H1 (cell line): ENCODE measurements at regions not wholly inside any gene's neighbourhood (a gene's known extent, or its start where the extent isn't known, plus 50 kb on each side); places are given as distances from the start of the nearest gene placed in this dataset.

ENCODE experiments used
- CTCF ChIA-PET: fragments of 300-600 bp; sonication (Branson Sonifier 250); formaldehyde crosslinking; loops from one replicate; lab custom pipeline; 2021; ENCODE audit not compliant: partially characterized antibody; lab: Charles Lee
- POLR2A ChIA-PET: fragments of 300-600 bp; sonication (Branson Sonifier 250); formaldehyde crosslinking; loops from one replicate; lab custom pipeline; 2021; ENCODE audit warnings: inconsistent platforms; ENCODE audit not compliant: partially characterized antibody; lab: Charles Lee
- DNase-seq, 2 experiments: peaks; one replicate each; pipeline versions ENCODE4 v3.0.0 to v3.0.0-alpha.2; 2010 to 2022; ENCODE audit warnings: low spot score in 2 of 2, low read depth in 1 of 2, mixed read lengths in 1 of 2
- FAIRE-seq: peaks from 2 replicates; lab custom pipeline; 2011; peaks lifted over from hg19 to GRCh38; lab: Jason Lieb, UNC
- H2AFZ ChIP-seq: 2 replicates; pipeline ENCODE4 v1.8.1; 2012; ENCODE audit warnings: low read length, inconsistent platforms
- H2AK5ac ChIP-seq: 2 replicates; pipeline ENCODE4 v1.6.1; 2013; ENCODE audit warnings: low read depth, low read length
- H2BK120ac ChIP-seq: replicated peaks from 2 replicates; pipeline ENCODE3; 2013; ENCODE audit warnings: low read depth, low read length, inconsistent platforms
- H2BK12ac ChIP-seq: 2 replicates; pipeline ENCODE4 v1.6.1; 2013; ENCODE audit warnings: low read depth, low read length
- H2BK15ac ChIP-seq: 2 replicates; pipeline ENCODE4 v1.6.1; 2013; ENCODE audit warnings: low read length
- H2BK20ac ChIP-seq: 2 replicates; pipeline ENCODE4 v1.6.1; 2013; ENCODE audit warnings: low read length
- H2BK5ac ChIP-seq: 2 replicates; pipeline ENCODE4 v1.6.1; 2013; ENCODE audit warnings: low read depth, low read length
- H3K14ac ChIP-seq: 2 replicates; pipeline ENCODE4 v1.6.1; 2013; ENCODE audit warnings: inconsistent platforms; ENCODE audit not compliant: insufficient read length
- H3K18ac ChIP-seq: 2 replicates; pipeline ENCODE4 v1.6.1; 2013; ENCODE audit warnings: low read length; ENCODE audit errors: extremely low read depth
- H3K23ac ChIP-seq: 2 replicates; pipeline ENCODE4 v1.6.1; 2013; ENCODE audit warnings: inconsistent platforms; ENCODE audit not compliant: insufficient read length
- H3K23me2 ChIP-seq: 2 replicates; pipeline ENCODE4 v1.6.1; 2013; ENCODE audit warnings: low read depth, low read length
- H3K27ac ChIP-seq: 2 replicates; pipeline ENCODE4 v1.6.1; 2011; ENCODE audit warnings: low read depth, low read length, inconsistent platforms
- H3K27me3 ChIP-seq, 4 experiments: replicated peaks in 1 of 4; 1 replicate in 1 of 4; 2 replicates in 3 of 4; pipeline versions ENCODE4 v1.6.1 to v1.8.1; 2011 to 2013; ENCODE audit warnings: low read length in 3 of 4, mild to moderate bottlenecking in 3 of 4, inconsistent platforms in 2 of 4, mixed read lengths in 2 of 4, moderate library complexity in 1 of 4; ENCODE audit not compliant: control insufficient read depth in 3 of 4, insufficient read depth in 3 of 4; ENCODE audit errors: extremely low read depth in 1 of 4
- H3K36me3 ChIP-seq, 4 experiments: 2 replicates each; pipeline versions ENCODE4 v1.6.1 to v1.8.1; 2011 to 2013; ENCODE audit warnings: mild to moderate bottlenecking in 4 of 4, low read length in 3 of 4, moderate library complexity in 2 of 4, control low read depth in 1 of 4, inconsistent platforms in 1 of 4; ENCODE audit not compliant: insufficient read depth in 4 of 4, control insufficient read depth in 2 of 4
- H3K4ac ChIP-seq: replicated peaks from 2 replicates; pipeline ENCODE3; 2013; ENCODE audit warnings: low read length, low read depth, mixed read lengths, inconsistent platforms; ENCODE audit not compliant: insufficient read length
- H3K4me1 ChIP-seq, 4 experiments: replicated peaks in 1 of 4; 1 replicate in 1 of 4; 2 replicates in 3 of 4; pipeline versions ENCODE4 v1.6.1 to v1.8.1; 2011 to 2013; ENCODE audit warnings: low read length in 3 of 4, inconsistent platforms in 2 of 4, mixed read lengths in 1 of 4; ENCODE audit not compliant: insufficient read depth in 4 of 4, control insufficient read depth in 3 of 4
- H3K4me2 ChIP-seq, 2 experiments: 2 replicates each; pipeline versions ENCODE4 v1.6.1 to v1.8.1; 2011 to 2013; ENCODE audit warnings: low read depth in 2 of 2, low read length in 2 of 2, control low read depth in 1 of 2, inconsistent platforms in 1 of 2, mild to moderate bottlenecking in 1 of 2; ENCODE audit not compliant: insufficient read depth in 1 of 2
- H3K4me3 ChIP-seq, 4 experiments: fragments of 200-600, 300-600 bp in 1 of 4; sonication (generic), shearing (Covaris generic), sonication (Bioruptor Twin) in 1 of 4; 2 replicates each; pipeline versions ENCODE4 v1.5.1 to v1.8.1; 2011 to 2016; ENCODE audit warnings: low read length in 4 of 4, low read depth in 3 of 4, control low read depth in 2 of 4, inconsistent platforms in 2 of 4, mild to moderate bottlenecking in 2 of 4, mixed read lengths in 1 of 4, moderate library complexity in 1 of 4; ENCODE audit not compliant: insufficient read depth in 2 of 4; ENCODE audit errors: extremely low read depth in 1 of 4
- H3K56ac ChIP-seq: replicated peaks from 2 replicates; pipeline ENCODE3; 2013; ENCODE audit warnings: low read depth, mild to moderate bottlenecking, mixed read lengths, low read length, inconsistent platforms; ENCODE audit not compliant: insufficient read length
- H3K79me1 ChIP-seq: 2 replicates; pipeline ENCODE4 v1.6.1; 2013; ENCODE audit warnings: low read depth, low read length, control low read depth
- H3K79me2 ChIP-seq, 2 experiments: 2 replicates each; pipeline versions ENCODE4 v1.6.1 to v1.8.1; 2012 to 2013; ENCODE audit warnings: low read length in 2 of 2, mild to moderate bottlenecking in 2 of 2, inconsistent platforms in 1 of 2; ENCODE audit not compliant: insufficient read depth in 2 of 2, control insufficient read depth in 1 of 2
- H3K9ac ChIP-seq, 4 experiments: replicated peaks in 1 of 4; 1 replicate in 1 of 4; 2 replicates in 3 of 4; pipeline versions ENCODE4 v1.6.1 to v1.8.1; 2011 to 2013; ENCODE audit warnings: low read depth in 3 of 4, low read length in 3 of 4, control low read depth in 2 of 4, mild to moderate bottlenecking in 2 of 4, moderate library complexity in 2 of 4, inconsistent platforms in 1 of 4; ENCODE audit errors: extremely low read depth in 1 of 4
- H3K9me3 ChIP-seq, 2 experiments: 2 replicates each; pipeline versions ENCODE4 v1.6.1 to v1.8.1; 2012 to 2013; ENCODE audit warnings: mild to moderate bottlenecking in 2 of 2, moderate library complexity in 2 of 2, control low read depth in 1 of 2, inconsistent platforms in 1 of 2, low read depth in 1 of 2, low read length in 1 of 2, mixed read lengths in 1 of 2; ENCODE audit not compliant: insufficient read depth in 2 of 2
- H4K20me1 ChIP-seq, 2 experiments: replicated peaks in 1 of 2; 2 replicates each; pipeline versions ENCODE3 to v1.8.1; 2011 to 2013; ENCODE audit warnings: inconsistent platforms in 2 of 2, low read length in 2 of 2, mild to moderate bottlenecking in 1 of 2; ENCODE audit not compliant: insufficient read depth in 2 of 2, control insufficient read depth in 1 of 2
- H4K5ac ChIP-seq: 2 replicates; pipeline ENCODE4 v1.6.1; 2013; ENCODE audit warnings: low read length, low read depth, mixed read lengths, inconsistent platforms; ENCODE audit not compliant: insufficient read length
- H4K8ac ChIP-seq: 2 replicates; pipeline ENCODE4 v1.8.0; 2013; ENCODE audit warnings: mild to moderate bottlenecking, moderate library complexity, low read length, inconsistent platforms; ENCODE audit not compliant: insufficient read depth; ENCODE audit errors: extremely low read depth
- H4K91ac ChIP-seq: replicated peaks from 2 replicates; pipeline ENCODE3; 2013; ENCODE audit warnings: low read length, mixed read lengths, inconsistent platforms; ENCODE audit not compliant: insufficient read length
- BCL11A ChIP-seq, 2 experiments: IDR thresholded peaks; one replicate each; pipeline ENCODE4 v1.6.1; 2011; ENCODE audit warnings: low read depth in 2 of 2, low read length in 2 of 2, mild to moderate bottlenecking in 2 of 2
- CBX5 ChIP-seq: fragments of 300-800, 300-1000 bp; sonication (generic); IDR thresholded peaks from 2 replicates; pipeline ENCODE4 v1.7.1; 2016; ENCODE audit warnings: antibody characterized with exemption, low read length, low read depth
- CHD2 ChIP-seq: IDR thresholded peaks from 2 replicates; pipeline ENCODE4 v1.6.1; 2012; ENCODE audit warnings: low read length, improper control_type of control experiment
- EP300 ChIP-seq, 2 experiments: IDR thresholded peaks; 1 replicate in 1 of 2; 2 replicates in 1 of 2; pipeline ENCODE4 v1.6.1; 2011 to 2012; ENCODE audit warnings: low read depth in 2 of 2, low read length in 2 of 2, mild to moderate bottlenecking in 2 of 2, borderline replicate concordance in 1 of 2, inconsistent platforms in 1 of 2, moderate library complexity in 1 of 2
- GTF2F1 ChIP-seq: IDR thresholded peaks from 2 replicates; pipeline ENCODE4 v1.6.1; 2012; ENCODE audit warnings: low read depth, low read length, improper control_type of control experiment, borderline replicate concordance
- KDM4A ChIP-seq: IDR thresholded peaks from one replicate; pipeline ENCODE4 v1.7.1; 2012; ENCODE audit warnings: low read depth, mild to moderate bottlenecking, moderate library complexity, low read length, inconsistent platforms; ENCODE audit not compliant: severe bottlenecking
- NANOG ChIP-seq: IDR thresholded peaks from 2 replicates; pipeline ENCODE4 v1.6.1; 2011; ENCODE audit warnings: low read length, low read depth, mild to moderate bottlenecking, inconsistent platforms; ENCODE audit not compliant: insufficient read depth, poor library complexity, severe bottlenecking
- PHF8 ChIP-seq: fragments of 200-600 bp; sonication (generic); conservative IDR thresholded peaks from 2 replicates; pipeline ENCODE4 v1.7.1; 2012; ENCODE audit warnings: low read depth, mild to moderate bottlenecking, inconsistent platforms, low read length, moderate library complexity
- POLR2AphosphoS5 ChIP-seq: IDR thresholded peaks from 2 replicates; pipeline ENCODE4 v1.6.1; 2011; ENCODE audit warnings: low read depth, low read length
- RAD21 ChIP-seq, 2 experiments: IDR thresholded peaks in 1 of 2; conservative IDR thresholded peaks in 1 of 2; 2 replicates each; pipeline ENCODE4 v1.6.1; 2011; ENCODE audit warnings: low read depth in 2 of 2, low read length in 2 of 2, improper control_type of control experiment in 1 of 2, inconsistent platforms in 1 of 2, mild to moderate bottlenecking in 1 of 2, moderate library complexity in 1 of 2
- SUZ12 ChIP-seq: fragments of 200-600 bp; sonication (generic); IDR thresholded peaks from 2 replicates; pipeline ENCODE4 v1.6.1; 2012; ENCODE audit warnings: mild to moderate bottlenecking, inconsistent platforms, low read length, moderate library complexity, mixed read lengths
- TAF1 ChIP-seq: IDR thresholded peaks from 2 replicates; pipeline ENCODE4 v1.6.1; 2011; ENCODE audit warnings: mild to moderate bottlenecking, low read depth, low read length
- TAF7 ChIP-seq: optimal IDR thresholded peaks from 2 replicates; pipeline ENCODE3; 2011; ENCODE audit warnings: low read depth, mild to moderate bottlenecking, inconsistent platforms, low read length, moderate library complexity, borderline replicate concordance
- TBP ChIP-seq: IDR thresholded peaks from 2 replicates; pipeline ENCODE4 v1.6.1; 2011; ENCODE audit warnings: low read depth, low read length, improper control_type of control experiment
- TEAD4 ChIP-seq: IDR thresholded peaks from 2 replicates; pipeline ENCODE4 v1.6.1; 2012; ENCODE audit warnings: low read depth, low read length, inconsistent platforms, mixed read lengths
- WGBS, 2 experiments: shearing (Covaris generic) in 1 of 2; methylation state at CpG; one replicate each; pipeline versions ENCODE4 v1.1.6 to v1.1.7; 2013 to 2015; ENCODE audit warnings: low lambda C conversion rate in 2 of 2, mixed read lengths in 2 of 2, inconsistent platforms in 1 of 2, low coverage in 1 of 2, missing lambda C conversion rate in 1 of 2; ENCODE audit not compliant: insufficient replicate concordance in 2 of 2, insufficient coverage in 1 of 2, insufficient read length in 1 of 2; ENCODE audit errors: extremely low coverage in 1 of 2, missing lambda C conversion rate in 1 of 2; 5-methylcytosine and 5-hydroxymethylcytosine counted together

GRCh38 chr15:61668444-61668843, 391.8 kb downstream of the VPS13C start:
- H2AFZ ChIP-seq: peak overlapping the region; percentile 67; the same call in 1 of the 2 replicates
- WGBS, 2 experiments: 87% methylated on average over 12 of the region's 12 CpGs; no CpG with 5 or more reads in 1 of the 2 experiments
- TF ChIP-seq RAD21 (IDR thresholded peaks at IDR 0.05 in 1 of 2, conservative IDR thresholded peaks at IDR 0.05 in 1 of 2; ENCODE audit: low read depth in 2 of 2, low read length in 2 of 2): no peak
- no peak for TF ChIP-seq BCL11A (IDR thresholded peaks at IDR 0.05; ENCODE audit: low read depth in 2 of 2, low read length in 2 of 2)
- no peak for TF ChIP-seq TAF7
- no peak for TF ChIP-seq TEAD4
- no peak for TF ChIP-seq EP300 (IDR thresholded peaks at IDR 0.05; ENCODE audit: borderline replicate concordance in 1 of 2, low read depth in 2 of 2, low read length in 2 of 2)
- no peak for TF ChIP-seq TAF1
- no peak for TF ChIP-seq CBX5
- TF ChIP-seq KDM4A: no peak
- no peak for TF ChIP-seq CHD2
- TF ChIP-seq POLR2AphosphoS5: no peak
- no peak for TF ChIP-seq GTF2F1
- TF ChIP-seq TBP: no peak
- no peak for TF ChIP-seq PHF8
- TF ChIP-seq SUZ12: no peak
- no peak for TF ChIP-seq NANOG

More at GRCh38 chr15:61668444-61668843, 391.8 kb downstream of the VPS13C start:
- POLR2A ChIA-PET: no interaction called here
- CTCF ChIA-PET: interaction anchor here (0.8 to 2.9 kb wide), 4 partner anchors 9 to 452 kb away, joined by 3 to 17 read pairs (median 3); no protein-coding TSS in a partner anchor
- Histone ChIP-seq H3K23ac (no peak overlapping the region), H2BK12ac (no peak overlapping the region), H3K56ac (no peak overlapping the region), H3K79me2 (no peaks in the 10 kb centered on the region), H3K4me1 (no peaks in the 10 kb centered on the region), H3K23me2 (peaks cover 2% of the 10 kb centered on the region), H3K27ac (no peak overlapping the region), H2BK120ac (no peak overlapping the region), H3K4ac (no peak overlapping the region), H4K91ac (no peak overlapping the region), H2BK20ac (no peak overlapping the region), H4K20me1 (no peaks in the 10 kb centered on the region), H3K14ac (no peak overlapping the region), H3K27me3 (no peaks in the 10 kb centered on the region), H4K5ac (no peak overlapping the region), H3K4me3 (no peak overlapping the region), H3K79me1 (no peaks in the 10 kb centered on the region), H2BK5ac (no peak overlapping the region), H3K18ac (no peak overlapping the region), H3K4me2 (no peak overlapping the region), H2AK5ac (no peak overlapping the region), H3K9ac (no peak overlapping the region), H4K8ac (no peak overlapping the region), H3K36me3 (no peaks in the 10 kb centered on the region), H2BK15ac (no peak overlapping the region), H3K9me3 (no peaks in the 10 kb centered on the region)
- no peak for DNase-seq
- no peak for FAIRE-seq
